CD4-positive, CD25-positive, alpha-beta regulatory T cell (primary cell): ENCODE measurements at regions not wholly inside any gene's neighbourhood (a gene's known extent, or its start where the extent isn't known, plus 50 kb on each side); places are given as distances from the start of the nearest gene placed in this dataset.
"Not testable (repeated sequence)": the region's sequence is repeated elsewhere in the genome, so short reads cannot be mapped to it uniquely, and the experiment has no call there.

ENCODE experiments used
- ATAC-seq, 2 donors: fragments of 150-1000 bp; cut with Tn5 transposase; one replicate each; pipeline ENCODE4 v1.10.0; 2021; ENCODE audit warnings: low read depth in 2 of 2, moderate number of reproducible peaks in 2 of 2, moderate library complexity in 1 of 2
- DNase-seq, 3 donors: peaks; one replicate each; pipeline versions ENCODE4 v3.0.0 to v3.0.0-alpha.2; 2012 to 2022; ENCODE audit warnings: mixed read lengths in 1 of 3
- H3K27ac ChIP-seq: one replicate; pipeline ENCODE4 v1.7.0; 2013; ENCODE audit warnings: mild to moderate bottlenecking, low read length; ENCODE audit not compliant: insufficient read depth, poor library complexity, severe bottlenecking
- H3K27me3 ChIP-seq: one replicate; pipeline ENCODE4 v1.7.0; 2013; ENCODE audit warnings: low read length; ENCODE audit not compliant: control insufficient read depth, insufficient read depth
- H3K36me3 ChIP-seq: one replicate; pipeline ENCODE4 v1.7.0; 2013; ENCODE audit warnings: mild to moderate bottlenecking, low read length, moderate library complexity; ENCODE audit not compliant: control insufficient read depth, insufficient read depth
- H3K4me1 ChIP-seq: 2 replicates; pipeline ENCODE4 v1.7.0; 2013; ENCODE audit warnings: mild to moderate bottlenecking, low read length; ENCODE audit not compliant: insufficient read depth, control insufficient read depth, poor library complexity, severe bottlenecking
- H3K4me3 ChIP-seq: one replicate; pipeline ENCODE4 v1.7.0; 2013; ENCODE audit warnings: low read depth, mild to moderate bottlenecking, low read length, moderate library complexity
- H3K9me3 ChIP-seq, 2 experiments: 1 replicate in 1 of 2; 2 replicates in 1 of 2; pipeline ENCODE4 v1.7.0; 2013; ENCODE audit warnings: low read length in 2 of 2, mild to moderate bottlenecking in 1 of 2, moderate library complexity in 1 of 2; ENCODE audit not compliant: control insufficient read depth in 2 of 2
- H3K27ac Mint-ChIP-seq, 3 donors: one replicate each; pipeline ENCODE4 v1.8.0; 2020 to 2022; ENCODE audit warnings: mild to moderate bottlenecking in 3 of 3, mixed read lengths in 3 of 3, moderate library complexity in 2 of 3
- H3K27me3 Mint-ChIP-seq: one replicate; pipeline ENCODE4 v1.8.0; 2022; ENCODE audit warnings: mild to moderate bottlenecking, mixed read lengths
- H3K36me3 Mint-ChIP-seq: one replicate; pipeline ENCODE4 v1.8.0; 2020; ENCODE audit warnings: mixed read lengths
- H3K4me1 Mint-ChIP-seq, 4 donors: one replicate each; pipeline ENCODE4 v1.8.0; 2020 to 2022; ENCODE audit warnings: mixed read lengths in 4 of 4, mild to moderate bottlenecking in 1 of 4
- H3K4me3 Mint-ChIP-seq, 4 donors: one replicate each; pipeline ENCODE4 v1.8.0; 2020 to 2022; ENCODE audit warnings: mild to moderate bottlenecking in 4 of 4, mixed read lengths in 4 of 4, moderate library complexity in 3 of 4
- H3K9me3 Mint-ChIP-seq, 7 donors: one replicate each; pipeline ENCODE4 v1.8.0; 2020 to 2022; ENCODE audit warnings: mixed read lengths in 7 of 7, mild to moderate bottlenecking in 3 of 7, moderate library complexity in 2 of 7

- peaks cover 9% of the 10 kb centered on the region for H3K27me3 Mint-ChIP-seq
Observed at GRCh38 chr3:127072971-127073783, 90.3 kb downstream of the PLXNA1 start.

GRCh38 chr3:127073941-127074820 lies 91.3 kb downstream of the PLXNA1 start:
- no peak overlapping the region for H3K27ac ChIP-seq
- no peaks in the 10 kb centered on the region for H3K36me3 ChIP-seq
- ATAC-seq (no peak), DNase-seq (no peak)
- H3K4me1 Mint-ChIP-seq: no peaks in the 10 kb centered on the region
- no peaks in the 10 kb centered on the region for H3K36me3 Mint-ChIP-seq
- H3K27ac Mint-ChIP-seq: no peak overlapping the region
- no peaks in the 10 kb centered on the region for H3K9me3 ChIP-seq
- no peak overlapping the region for H3K4me3 ChIP-seq
- no peaks in the 10 kb centered on the region for H3K27me3 ChIP-seq
- H3K4me3 Mint-ChIP-seq: no peak overlapping the region
- H3K27me3 Mint-ChIP-seq: peaks cover 8% of the 10 kb centered on the region
- peaks cover 0 to 2% (median 0%) of the 10 kb centered on the region in 7 donors for H3K9me3 Mint-ChIP-seq
- no peaks in the 10 kb centered on the region for H3K4me1 ChIP-seq

More at GRCh38 chr3:127072971-127073783, 90.3 kb downstream of the PLXNA1 start:
- Mint-ChIP-seq H3K4me3 (no peak overlapping the region), H3K4me1 (no peaks in the 10 kb centered on the region), H3K36me3 (no peaks in the 10 kb centered on the region), H3K9me3 (peaks cover 0 to 2% (median 0%) of the 10 kb centered on the region in 7 donors), H3K27ac (no peak overlapping the region)
- no peaks in the 10 kb centered on the region for H3K9me3 ChIP-seq
- H3K4me3 ChIP-seq: no peak overlapping the region
- no peaks in the 10 kb centered on the region for H3K4me1 ChIP-seq
- no peak overlapping the region for H3K27ac ChIP-seq
- ATAC-seq (no peak), DNase-seq (no peak)
- H3K27me3 ChIP-seq: no peaks in the 10 kb centered on the region
- no peaks in the 10 kb centered on the region for H3K36me3 ChIP-seq

GRCh38 chr3:127074900-127075360 lies 92.0 kb downstream of the PLXNA1 start:
- peaks cover 4% of the 10 kb centered on the region for H3K27me3 Mint-ChIP-seq
- DNase-seq: no peak
- no peak overlapping the region for H3K27ac ChIP-seq
- H3K27me3 ChIP-seq: no peaks in the 10 kb centered on the region
- no peak overlapping the region for H3K4me3 ChIP-seq
- H3K4me1 Mint-ChIP-seq: no peaks in the 10 kb centered on the region
- H3K4me1 ChIP-seq: no peaks in the 10 kb centered on the region
- no peaks in the 10 kb centered on the region for H3K36me3 Mint-ChIP-seq
- H3K36me3 ChIP-seq: no peaks in the 10 kb centered on the region
- H3K9me3 Mint-ChIP-seq: peaks cover 0 to 2% (median 0%) of the 10 kb centered on the region in 7 donors
- H3K27ac Mint-ChIP-seq: no peak overlapping the region
- H3K4me3 Mint-ChIP-seq: no peak overlapping the region
- H3K9me3 ChIP-seq: no peaks in the 10 kb centered on the region
- peak; percentile 16 to 19 for ATAC-seq

GRCh38 chr3:127076166-127076992 lies 93.5 kb downstream of the PLXNA1 start:
- ATAC-seq, H3K4me1 ChIP-seq: not testable (repeated sequence)

GRCh38 chr3:127077068-127077467 lies 94.2 kb downstream of the PLXNA1 start:
- DNase-seq (no peak), ATAC-seq (no peak)
- no peaks in the 10 kb centered on the region for H3K9me3 ChIP-seq
- no peaks in the 10 kb centered on the region for H3K4me1 ChIP-seq
- Mint-ChIP-seq H3K36me3 (no peaks in the 10 kb centered on the region), H3K9me3 (no peaks in the 10 kb centered on the region), H3K4me1 (no peaks in the 10 kb centered on the region), H3K4me3 (no peak overlapping the region), H3K27ac (no peak overlapping the region), H3K27me3 (no peaks in the 10 kb centered on the region)
- H3K4me3 ChIP-seq: no peak overlapping the region
- H3K36me3 ChIP-seq: no peaks in the 10 kb centered on the region
- no peaks in the 10 kb centered on the region for H3K27me3 ChIP-seq
- H3K27ac ChIP-seq: no peak overlapping the region

More at GRCh38 chr3:127076166-127076992, 93.5 kb downstream of the PLXNA1 start:
- not testable (repeated sequence) for H3K9me3 ChIP-seq, H3K36me3 ChIP-seq, H3K9me3 Mint-ChIP-seq, H3K27me3 ChIP-seq, H3K4me3 Mint-ChIP-seq, H3K27me3 Mint-ChIP-seq, H3K36me3 Mint-ChIP-seq, H3K27ac ChIP-seq, DNase-seq, H3K27ac Mint-ChIP-seq, H3K4me3 ChIP-seq, H3K4me1 Mint-ChIP-seq

- no peaks in the 10 kb centered on the region for H3K4me1 Mint-ChIP-seq
- Histone ChIP-seq H3K9me3 (no peaks in the 10 kb centered on the region), H3K4me1 (no peaks in the 10 kb centered on the region), H3K27me3 (no peaks in the 10 kb centered on the region), H3K27ac (no peak overlapping the region), H3K4me3 (no peak overlapping the region), H3K36me3 (no peaks in the 10 kb centered on the region)
- no peak overlapping the region for H3K4me3 Mint-ChIP-seq
- H3K27ac Mint-ChIP-seq: no peak overlapping the region
- H3K9me3 Mint-ChIP-seq: no peaks in the 10 kb centered on the region
- DNase-seq: no peak
- no peak for ATAC-seq
- no peaks in the 10 kb centered on the region for H3K36me3 Mint-ChIP-seq
- no peaks in the 10 kb centered on the region for H3K27me3 Mint-ChIP-seq
Observed at GRCh38 chr3:127077505-127078064, 94.7 kb downstream of the PLXNA1 start.

- no peaks in the 10 kb centered on the region for H3K27me3 Mint-ChIP-seq
- ATAC-seq (no peak), DNase-seq (no peak)
- H3K9me3 Mint-ChIP-seq: no peaks in the 10 kb centered on the region
- no peaks in the 10 kb centered on the region for H3K4me1 ChIP-seq
- H3K36me3 ChIP-seq: no peaks in the 10 kb centered on the region
- no peaks in the 10 kb centered on the region for H3K9me3 ChIP-seq
- H3K4me1 Mint-ChIP-seq: no peaks in the 10 kb centered on the region
- H3K4me3 ChIP-seq: no peak overlapping the region
- H3K27me3 ChIP-seq: no peaks in the 10 kb centered on the region
- no peak overlapping the region for H3K27ac Mint-ChIP-seq
- H3K27ac ChIP-seq: no peak overlapping the region
- no peak overlapping the region for H3K4me3 Mint-ChIP-seq
- H3K36me3 Mint-ChIP-seq: no peaks in the 10 kb centered on the region
Observed at GRCh38 chr3:127078626-127079025, 95.7 kb downstream of the PLXNA1 start.
